SK-N-SH treated with all-trans-retinoic acid at 6 μM for 48 hours (cell line): ENCODE measurements at regions not wholly inside any gene's neighbourhood (a gene's known extent, or its start where the extent isn't known, plus 50 kb on each side); places are given as distances from the start of the nearest gene placed in this dataset.
A peak's percentile ranks its signal among the peaks of the same experiment; 100 is the strongest.

Experiments
- ATAC-seq: fragments of 200-7000 bp; cut with Tn5 transposase; 3 replicates; pipeline ENCODE4 v1.9.1; 2020; ENCODE audit warnings: mild to moderate bottlenecking, moderate library complexity
- ARNTL ChIP-seq: fragments of 450-650 bp; formaldehyde crosslinking; IDR thresholded peaks from 2 replicates; pipeline ENCODE4 v1.5.0; 2020; ENCODE audit warnings: low read depth, mild to moderate bottlenecking, moderate library complexity, borderline replicate concordance
- CSRNP3 ChIP-seq: fragments of 250-450 bp; sonication (Bioruptor Pico); IDR thresholded peaks from 2 replicates; pipeline ENCODE4 v1.5.1; 2021; ENCODE audit warnings: mild to moderate bottlenecking, moderate library complexity
- ESRRG ChIP-seq: fragments of 250-450 bp; sonication (Bioruptor Pico); IDR thresholded peaks from 2 replicates; pipeline ENCODE4 v1.6.1; 2021; ENCODE audit warnings: mild to moderate bottlenecking
- GLIS3 ChIP-seq: fragments of 250-450 bp; sonication (Bioruptor Pico); IDR thresholded peaks from 2 replicates; pipeline ENCODE4 v1.5.0; 2020; ENCODE audit warnings: mild to moderate bottlenecking, moderate library complexity
- ISL1 ChIP-seq: fragments of 250-450 bp; sonication (Bioruptor Pico); IDR thresholded peaks from 2 replicates; pipeline ENCODE4 v2.1.2; 2022; ENCODE audit warnings: mild to moderate bottlenecking, moderate library complexity
- PPARA ChIP-seq: fragments of 250-450 bp; sonication (Bioruptor Pico); IDR thresholded peaks from 2 replicates; pipeline ENCODE4 v1.5.0; 2020; ENCODE audit warnings: mild to moderate bottlenecking, borderline replicate concordance
- RARB ChIP-seq: fragments of 250-450 bp; sonication (Bioruptor Pico); IDR thresholded peaks from 2 replicates; pipeline ENCODE4 v1.8.0; 2021; ENCODE audit warnings: mild to moderate bottlenecking, moderate library complexity
- TCF4 ChIP-seq: fragments of 250-450 bp; sonication (Bioruptor Pico); IDR thresholded peaks from 2 replicates; pipeline ENCODE4 v1.8.0; 2021; ENCODE audit warnings: mild to moderate bottlenecking, moderate library complexity, borderline replicate concordance
- TOX ChIP-seq: fragments of 250-450 bp; sonication (Bioruptor Pico); IDR thresholded peaks from 2 replicates; pipeline ENCODE4 v1.8.0; 2021; ENCODE audit warnings: mild to moderate bottlenecking, moderate library complexity, borderline replicate concordance
- ZC3H10 ChIP-seq: fragments of 250-450 bp; sonication (Bioruptor Pico); IDR thresholded peaks from 2 replicates; pipeline ENCODE4 v1.5.1; 2021; ENCODE audit warnings: mild to moderate bottlenecking, moderate library complexity
- ZFP3 ChIP-seq: fragments of 250-450 bp; sonication (Bioruptor Pico); IDR thresholded peaks from 2 replicates; pipeline ENCODE4 v1.5.0; 2020; ENCODE audit warnings: mild to moderate bottlenecking, moderate library complexity
- ZFP30 ChIP-seq: fragments of 450-650 bp; formaldehyde crosslinking; IDR thresholded peaks from 2 replicates; pipeline ENCODE4 v1.5.0; 2022; ENCODE audit warnings: mild to moderate bottlenecking, moderate library complexity
- ZNF70 ChIP-seq: fragments of 450-650 bp; formaldehyde crosslinking; IDR thresholded peaks from 2 replicates; pipeline ENCODE4 v1.5.0; 2020; ENCODE audit warnings: mild to moderate bottlenecking, moderate library complexity
- TF ChIP-seq, protein P1 (sequence below): fragments of 250-450 bp; sonication (Bioruptor Pico); IDR thresholded peaks from 2 replicates; pipeline ENCODE4 v1.5.1; 2020; ENCODE audit warnings: low read depth, mild to moderate bottlenecking, moderate library complexity
- TF ChIP-seq, protein P2 (sequence below): fragments of 250-450 bp; sonication (Bioruptor Pico); IDR thresholded peaks from 2 replicates; pipeline ENCODE4 v1.5.0; 2020; ENCODE audit warnings: mild to moderate bottlenecking, moderate library complexity
- TF ChIP-seq, protein P3 (sequence below): fragments of 250-450 bp; sonication (Bioruptor Pico); IDR thresholded peaks from 2 replicates; pipeline ENCODE4 v1.8.0; 2020; ENCODE audit warnings: mild to moderate bottlenecking, moderate library complexity, borderline replicate concordance

GRCh38 chr12:124511259-124511985 is 56.0 kb downstream of the NCOR2 start:
- TF ChIP-seq ZFP3 (CRISPR knock-in tag) (no peak), ARNTL (CRISPR knock-in tag) (no peak)
- TF ChIP-seq, protein P1, sequence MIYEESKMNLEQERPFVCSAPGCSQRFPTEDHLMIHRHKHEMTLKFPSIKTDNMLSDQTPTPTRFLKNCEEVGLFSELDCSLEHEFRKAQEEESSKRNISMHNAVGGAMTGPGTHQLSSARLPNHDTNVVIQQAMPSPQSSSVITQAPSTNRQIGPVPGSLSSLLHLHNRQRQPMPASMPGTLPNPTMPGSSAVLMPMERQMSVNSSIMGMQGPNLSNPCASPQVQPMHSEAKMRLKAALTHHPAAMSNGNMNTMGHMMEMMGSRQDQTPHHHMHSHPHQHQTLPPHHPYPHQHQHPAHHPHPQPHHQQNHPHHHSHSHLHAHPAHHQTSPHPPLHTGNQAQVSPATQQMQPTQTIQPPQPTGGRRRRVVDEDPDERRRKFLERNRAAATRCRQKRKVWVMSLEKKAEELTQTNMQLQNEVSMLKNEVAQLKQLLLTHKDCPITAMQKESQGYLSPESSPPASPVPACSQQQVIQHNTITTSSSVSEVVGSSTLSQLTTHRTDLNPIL (CRISPR knock-in tag) = no peak
- TF ChIP-seq, protein P2, sequence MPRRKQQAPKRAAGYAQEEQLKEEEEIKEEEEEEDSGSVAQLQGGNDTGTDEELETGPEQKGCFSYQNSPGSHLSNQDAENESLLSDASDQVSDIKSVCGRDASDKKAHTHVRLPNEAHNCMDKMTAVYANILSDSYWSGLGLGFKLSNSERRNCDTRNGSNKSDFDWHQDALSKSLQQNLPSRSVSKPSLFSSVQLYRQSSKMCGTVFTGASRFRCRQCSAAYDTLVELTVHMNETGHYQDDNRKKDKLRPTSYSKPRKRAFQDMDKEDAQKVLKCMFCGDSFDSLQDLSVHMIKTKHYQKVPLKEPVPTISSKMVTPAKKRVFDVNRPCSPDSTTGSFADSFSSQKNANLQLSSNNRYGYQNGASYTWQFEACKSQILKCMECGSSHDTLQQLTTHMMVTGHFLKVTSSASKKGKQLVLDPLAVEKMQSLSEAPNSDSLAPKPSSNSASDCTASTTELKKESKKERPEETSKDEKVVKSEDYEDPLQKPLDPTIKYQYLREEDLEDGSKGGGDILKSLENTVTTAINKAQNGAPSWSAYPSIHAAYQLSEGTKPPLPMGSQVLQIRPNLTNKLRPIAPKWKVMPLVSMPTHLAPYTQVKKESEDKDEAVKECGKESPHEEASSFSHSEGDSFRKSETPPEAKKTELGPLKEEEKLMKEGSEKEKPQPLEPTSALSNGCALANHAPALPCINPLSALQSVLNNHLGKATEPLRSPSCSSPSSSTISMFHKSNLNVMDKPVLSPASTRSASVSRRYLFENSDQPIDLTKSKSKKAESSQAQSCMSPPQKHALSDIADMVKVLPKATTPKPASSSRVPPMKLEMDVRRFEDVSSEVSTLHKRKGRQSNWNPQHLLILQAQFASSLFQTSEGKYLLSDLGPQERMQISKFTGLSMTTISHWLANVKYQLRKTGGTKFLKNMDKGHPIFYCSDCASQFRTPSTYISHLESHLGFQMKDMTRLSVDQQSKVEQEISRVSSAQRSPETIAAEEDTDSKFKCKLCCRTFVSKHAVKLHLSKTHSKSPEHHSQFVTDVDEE = no peak
- TF ChIP-seq, all 23 proteins: peak for 0
- ATAC-seq = no peak

GRCh38 chr12:124510301-124510970 is 57.0 kb downstream of the NCOR2 start:
- ATAC-seq = no peak
- TF ChIP-seq GLIS3 = peak; percentile 78; the same call in 1 of the 2 replicates
- TF ChIP-seq, protein P2 = no peak

DNA sequence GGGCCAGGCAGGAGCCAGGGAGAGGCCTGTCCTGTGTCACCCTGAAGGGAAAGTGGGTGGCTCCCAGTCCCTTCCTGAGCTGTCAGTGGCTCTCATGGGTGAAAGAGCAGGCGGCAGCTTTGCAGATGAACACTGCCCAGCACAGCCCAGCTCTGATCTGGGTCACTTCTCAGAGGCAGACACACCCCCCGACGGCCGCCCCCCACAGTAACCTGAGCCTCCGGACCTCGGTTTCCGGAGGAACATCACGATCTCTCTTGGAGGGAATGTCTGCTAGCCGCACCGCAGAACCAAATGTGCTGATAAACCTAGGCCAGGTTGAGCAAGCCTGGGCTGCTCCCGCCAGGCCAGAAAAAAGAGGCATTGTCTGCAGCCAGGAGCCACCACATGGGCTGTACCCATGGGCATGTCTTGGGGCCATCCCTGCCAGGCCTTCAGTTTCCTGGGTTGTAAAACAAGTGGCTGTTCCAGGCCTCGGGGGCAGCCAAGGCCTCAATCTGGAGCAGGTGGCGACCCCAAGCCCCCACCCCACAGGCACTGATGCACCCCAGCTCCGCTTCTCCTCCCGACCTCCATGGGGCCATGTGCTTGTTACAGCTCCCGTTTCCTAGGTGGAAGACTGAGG is 57.6 kb downstream of the NCOR2 start:
- ATAC-seq = peak; percentile 49
- TF ChIP-seq ZNF70 (CRISPR knock-in tag) (no peak), ISL1 (CRISPR knock-in tag) (no peak)
- TF ChIP-seq, protein P3, sequence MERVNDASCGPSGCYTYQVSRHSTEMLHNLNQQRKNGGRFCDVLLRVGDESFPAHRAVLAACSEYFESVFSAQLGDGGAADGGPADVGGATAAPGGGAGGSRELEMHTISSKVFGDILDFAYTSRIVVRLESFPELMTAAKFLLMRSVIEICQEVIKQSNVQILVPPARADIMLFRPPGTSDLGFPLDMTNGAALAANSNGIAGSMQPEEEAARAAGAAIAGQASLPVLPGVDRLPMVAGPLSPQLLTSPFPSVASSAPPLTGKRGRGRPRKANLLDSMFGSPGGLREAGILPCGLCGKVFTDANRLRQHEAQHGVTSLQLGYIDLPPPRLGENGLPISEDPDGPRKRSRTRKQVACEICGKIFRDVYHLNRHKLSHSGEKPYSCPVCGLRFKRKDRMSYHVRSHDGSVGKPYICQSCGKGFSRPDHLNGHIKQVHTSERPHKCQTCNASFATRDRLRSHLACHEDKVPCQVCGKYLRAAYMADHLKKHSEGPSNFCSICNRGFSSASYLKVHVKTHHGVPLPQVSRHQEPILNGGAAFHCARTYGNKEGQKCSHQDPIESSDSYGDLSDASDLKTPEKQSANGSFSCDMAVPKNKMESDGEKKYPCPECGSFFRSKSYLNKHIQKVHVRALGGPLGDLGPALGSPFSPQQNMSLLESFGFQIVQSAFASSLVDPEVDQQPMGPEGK (CRISPR knock-in tag) = no peak

DNA sequence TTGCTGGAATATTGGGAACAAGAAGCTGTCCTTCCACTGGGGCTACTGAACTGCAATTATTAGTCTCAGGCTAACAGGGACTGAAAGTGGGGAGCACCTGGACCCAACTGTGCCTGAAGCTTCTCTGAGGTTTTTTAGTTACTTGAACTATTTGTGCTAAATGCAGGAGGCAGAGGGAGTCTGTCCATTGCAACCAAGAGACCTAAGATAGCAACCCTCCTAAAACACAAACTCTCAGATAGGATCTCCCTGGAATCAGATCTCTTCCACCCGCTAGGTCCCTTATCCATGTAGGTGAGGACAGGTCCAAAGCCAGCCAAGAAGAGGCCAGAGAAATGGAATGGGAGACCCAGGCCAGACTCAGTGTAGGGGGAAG is 58.1 kb downstream of the NCOR2 start:
- no peak; the same call in 1 of the 3 replicates for ATAC-seq
- TF ChIP-seq, protein P1 (CRISPR knock-in tag) = no peak
- TF ChIP-seq CSRNP3 (CRISPR knock-in tag) = no peak
- TF ChIP-seq, protein P2 = no peak
- TF ChIP-seq ESRRG (CRISPR knock-in tag) = no peak
- TF ChIP-seq ZC3H10 (CRISPR knock-in tag) = no peak
- TF ChIP-seq RARB (CRISPR knock-in tag) = no peak
- TF ChIP-seq GLIS3 = no peak
- TF ChIP-seq ZFP30 (CRISPR knock-in tag) = no peak
- TF ChIP-seq TCF4 (CRISPR knock-in tag) = no peak
- no peak for TF ChIP-seq PPARA (CRISPR knock-in tag)
- no peak for TF ChIP-seq TOX
- TF ChIP-seq ARNTL (CRISPR knock-in tag) = no peak
